ENCODE measurements at regions not wholly inside any gene's neighbourhood (a gene's known extent, or its start where the extent isn't known, plus 50 kb on each side); places are given as distances from the start of the nearest gene placed in this dataset.

DNA sequence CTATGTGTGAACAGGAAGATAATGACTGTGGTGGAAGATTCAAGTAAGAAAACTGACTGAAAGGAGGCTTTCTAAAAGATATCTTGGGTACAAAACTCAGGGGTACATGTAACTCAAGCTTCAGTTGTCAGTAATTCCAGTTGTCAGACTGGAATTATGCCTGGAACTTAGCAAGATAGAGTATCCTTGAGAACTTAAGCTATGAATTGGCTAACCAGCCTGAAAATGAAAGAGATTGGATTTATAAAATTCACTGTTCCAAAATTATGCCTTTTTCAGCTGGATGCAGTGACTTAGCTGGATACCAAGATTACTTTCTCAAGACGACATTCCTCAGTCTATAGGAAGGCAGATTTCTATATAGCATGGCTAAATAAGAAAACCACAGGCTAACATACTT is 221.9 kb upstream of the ZBTB20 start:
- H3K9me3 ChIP-seq: peaks cover 0 to 9% (median 4%) of the 10 kb centered on the region in 8 donors
- no peaks in the 10 kb centered on the region for H3K27me3 ChIP-seq (replicated peaks in 1 of 7)
- H3K27ac ChIP-seq: no peak overlapping the region
- 68 to 94% (median 81%) methylated on average over 1 of the region's 1 CpG for WGBS, 5 donors
- intact Hi-C loops (cut with DNase I; ENCODE audit: low total_unique reads): no loop called here
- H3K4me3 ChIP-seq: no peak overlapping the region
- DNase-seq: no peak
- TF ChIP-seq POLR2A (IDR thresholded peaks at IDR 0.05): no peak
- TF ChIP-seq POLR2AphosphoS5 (IDR thresholded peaks at IDR 0.05): no peak
- TF ChIP-seq, protein P1, sequence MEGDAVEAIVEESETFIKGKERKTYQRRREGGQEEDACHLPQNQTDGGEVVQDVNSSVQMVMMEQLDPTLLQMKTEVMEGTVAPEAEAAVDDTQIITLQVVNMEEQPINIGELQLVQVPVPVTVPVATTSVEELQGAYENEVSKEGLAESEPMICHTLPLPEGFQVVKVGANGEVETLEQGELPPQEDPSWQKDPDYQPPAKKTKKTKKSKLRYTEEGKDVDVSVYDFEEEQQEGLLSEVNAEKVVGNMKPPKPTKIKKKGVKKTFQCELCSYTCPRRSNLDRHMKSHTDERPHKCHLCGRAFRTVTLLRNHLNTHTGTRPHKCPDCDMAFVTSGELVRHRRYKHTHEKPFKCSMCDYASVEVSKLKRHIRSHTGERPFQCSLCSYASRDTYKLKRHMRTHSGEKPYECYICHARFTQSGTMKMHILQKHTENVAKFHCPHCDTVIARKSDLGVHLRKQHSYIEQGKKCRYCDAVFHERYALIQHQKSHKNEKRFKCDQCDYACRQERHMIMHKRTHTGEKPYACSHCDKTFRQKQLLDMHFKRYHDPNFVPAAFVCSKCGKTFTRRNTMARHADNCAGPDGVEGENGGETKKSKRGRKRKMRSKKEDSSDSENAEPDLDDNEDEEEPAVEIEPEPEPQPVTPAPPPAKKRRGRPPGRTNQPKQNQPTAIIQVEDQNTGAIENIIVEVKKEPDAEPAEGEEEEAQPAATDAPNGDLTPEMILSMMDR (IDR thresholded peaks at IDR 0.05 in 8 of 11, conservative IDR thresholded peaks at IDR 0.05 in 3 of 11): no peak
- H3K36me3 ChIP-seq: no peaks in the 10 kb centered on the region
- no peaks in the 10 kb centered on the region for H3K4me1 ChIP-seq

GRCh38 chr3:115375362-115375761 is 228.3 kb upstream of the ZBTB20 start:
- H3K27me3 ChIP-seq (replicated peaks in 1 of 7): no peaks in the 10 kb centered on the region
- WGBS, 5 donors: 80 to 93% (median 88%) methylated on average over 2 of the region's 2 CpGs
- no peaks in the 10 kb centered on the region for H3K36me3 ChIP-seq
- DNase-seq: no peak
- H3K27ac ChIP-seq: no peak overlapping the region
- no peaks in the 10 kb centered on the region for H3K9me3 ChIP-seq
- TF ChIP-seq, protein P1 (IDR thresholded peaks at IDR 0.05 in 8 of 11, conservative IDR thresholded peaks at IDR 0.05 in 3 of 11): no peak
- TF ChIP-seq POLR2AphosphoS5 (IDR thresholded peaks at IDR 0.05) (no peak), POLR2A (IDR thresholded peaks at IDR 0.05) (no peak)
- H3K4me3 ChIP-seq: no peak overlapping the region
- intact Hi-C loops (cut with DNase I; ENCODE audit: low total_unique reads): no loop called here
- no peaks in the 10 kb centered on the region for H3K4me1 ChIP-seq

GRCh38 chr3:115380883-115381572 is 233.9 kb upstream of the ZBTB20 start:
- no peak overlapping the region for H3K4me3 ChIP-seq
- H3K27ac ChIP-seq: no peak overlapping the region
- TF ChIP-seq POLR2A (IDR thresholded peaks at IDR 0.05): no peak
- TF ChIP-seq POLR2AphosphoS5 (IDR thresholded peaks at IDR 0.05): no peak
- TF ChIP-seq, protein P1 (IDR thresholded peaks at IDR 0.05 in 8 of 11, conservative IDR thresholded peaks at IDR 0.05 in 3 of 11): no peak
- no peaks in the 10 kb centered on the region for H3K27me3 ChIP-seq (replicated peaks in 1 of 7)
- no peak for DNase-seq
- no peaks in the 10 kb centered on the region for H3K9me3 ChIP-seq
- intact Hi-C loops (cut with DNase I; ENCODE audit: low total_unique reads): no loop called here
- H3K36me3 ChIP-seq: no peaks in the 10 kb centered on the region
- 78 to 97% (median 80%) methylated on average over 3 of the region's 3 CpGs for WGBS, 5 donors
- no peaks in the 10 kb centered on the region for H3K4me1 ChIP-seq

- WGBS, 5 donors: 78 to 91% (median 84%) methylated on average over 5 of the region's 5 CpGs
- Histone ChIP-seq H3K36me3 (no peaks in the 10 kb centered on the region), H3K27ac (no peak overlapping the region), H3K4me3 (no peak overlapping the region), H3K27me3 (replicated peaks in 1 of 7) (no peaks in the 10 kb centered on the region), H3K4me1 (no peaks in the 10 kb centered on the region), H3K9me3 (no peaks in the 10 kb centered on the region)
- DNase-seq: no peak
- intact Hi-C loops (cut with DNase I; ENCODE audit: low total_unique reads): no loop called here
- TF ChIP-seq, protein P1 (IDR thresholded peaks at IDR 0.05 in 8 of 11, conservative IDR thresholded peaks at IDR 0.05 in 3 of 11): no peak
- TF ChIP-seq POLR2AphosphoS5 (IDR thresholded peaks at IDR 0.05): no peak
- TF ChIP-seq POLR2A (IDR thresholded peaks at IDR 0.05): no peak
These were observed 234.5 kb upstream of the ZBTB20 start for GRCh38 chr3:115381573-115381912.

All from spleen (tissue), 11 donors.